ENCODE measurements at regions not wholly inside any gene's neighbourhood (a gene's known extent, or its start where the extent isn't known, plus 50 kb on each side); places are given as distances from the start of the nearest gene placed in this dataset.

DNA sequence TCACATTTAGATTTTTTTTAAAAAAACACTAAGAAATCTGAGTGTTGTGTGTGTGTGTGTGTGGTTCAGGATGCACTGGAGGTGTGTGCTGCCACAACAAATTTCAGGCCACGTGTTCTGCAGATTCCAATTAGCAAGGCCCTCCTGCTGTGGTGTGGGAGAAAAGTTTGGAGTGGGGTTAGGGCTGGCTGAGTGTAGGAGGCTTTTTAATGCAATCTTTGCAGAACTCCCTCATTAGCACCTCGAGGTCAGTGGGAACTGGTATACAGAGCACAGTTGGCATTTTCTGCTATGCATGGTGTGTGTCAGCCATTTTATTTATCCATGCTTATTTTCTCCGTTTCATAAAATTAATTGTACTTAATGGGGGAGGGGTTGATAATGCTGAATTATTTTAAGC lies 187.6 kb downstream of the SOX4 start:
- ATAC-seq (no peak), DNase-seq (ENCODE audit: low read depth in 1 of 2, low spot score in 1 of 2) (no peak), FAIRE-seq (no peak)
- no peak overlapping the region for H3K4me2 ChIP-seq
- POLR2A ChIA-PET: no interaction called here
- H3K4me1 ChIP-seq: 0 out of 3 replicates have a peak, but pooled peaks cover 11% of the 10 kb centered on the region
- no peak for TF ChIP-seq SMC3 (IDR thresholded peaks at IDR 0.05)
- TF ChIP-seq JUNB (IDR thresholded peaks at IDR 0.05): no peak
- TF ChIP-seq RNF2 (IDR thresholded peaks at IDR 0.05; ENCODE audit: borderline replicate concordance, low read depth): no peak
- peak overlapping the region; percentile 18 to 61; a peak in 3 of 6 replicates for H3K27ac ChIP-seq
- H3K9me3 ChIP-seq: no peaks in the 10 kb centered on the region
- CTCF ChIA-PET: interaction anchor here (0.6 to 1.8 kb wide), 2 partner anchors 17 to 23 kb away, joined by 3 to 4 read pairs; no protein-coding TSS in a partner anchor
- H3K4me3 ChIP-seq: no peak overlapping the region
- 72% methylated on average over 3 of the region's 3 CpGs for WGBS (ENCODE audit: missing lambda C conversion rate)

GRCh38 chr6:21785164-21785563 lies 191.6 kb downstream of the SOX4 start:
- no peak for FAIRE-seq
- Histone ChIP-seq H3K27ac (peak overlapping the region in 1 of 2 experiments; percentile 48; a peak in 2 of 6 replicates), H3K4me2 (no peak overlapping the region), H3K4me1 (0 out of 3 replicates have a peak, but pooled peaks cover 9% of the 10 kb centered on the region), H3K9me3 (no peaks in the 10 kb centered on the region), H3K4me3 (no peak overlapping the region)
- ChIA-PET CTCF (no interaction called here), POLR2A (no interaction called here)
- 88% methylated on average over 1 of the region's 1 CpG for WGBS (ENCODE audit: missing lambda C conversion rate)
- TF ChIP-seq KDM1A (IDR thresholded peaks at IDR 0.05; ENCODE audit: low read depth): no peak
- no peak for TF ChIP-seq EP300 (IDR thresholded peaks at IDR 0.05)
- TF ChIP-seq NR3C1 (IDR thresholded peaks at IDR 0.05): no peak
- no peak for TF ChIP-seq TP53 (CRISPR knock-in tag; IDR thresholded peaks at IDR 0.05)
- TF ChIP-seq NPAS2 (CRISPR knock-in tag; IDR thresholded peaks at IDR 0.05; ENCODE audit: borderline replicate concordance): no peak
- DNase-seq (ENCODE audit: low read depth in 1 of 2, low spot score in 1 of 2): no peak
- ATAC-seq: no peak; a peak in 1 of 6 replicates

- POLR2A ChIA-PET: no interaction called here
- Histone ChIP-seq H3K4me3 (no peak overlapping the region), H3K4me1 (no peaks in the 10 kb centered on the region), H3K27ac (no peak overlapping the region), H3K4me2 (no peak overlapping the region), H3K9me3 (no peaks in the 10 kb centered on the region)
- no peak for FAIRE-seq
- no peak for ATAC-seq
- DNase-seq (ENCODE audit: low read depth in 1 of 2, low spot score in 1 of 2): no peak
- 84% methylated on average over 3 of the region's 3 CpGs for WGBS (ENCODE audit: missing lambda C conversion rate)
- TF ChIP-seq EP300 (IDR thresholded peaks at IDR 0.05) (no peak), RARB (CRISPR knock-in tag; IDR thresholded peaks at IDR 0.05) (no peak), MYC (IDR thresholded peaks at IDR 0.05; ENCODE audit: borderline replicate concordance, low read length) (no peak), NR3C1 (IDR thresholded peaks at IDR 0.05) (no peak), TP53 (CRISPR knock-in tag; IDR thresholded peaks at IDR 0.05) (no peak), JUNB (IDR thresholded peaks at IDR 0.05) (no peak), CBX8 (IDR thresholded peaks at IDR 0.05) (no peak), HOXB5 (CRISPR knock-in tag; IDR thresholded peaks at IDR 0.05) (no peak), HOXA7 (CRISPR knock-in tag; IDR thresholded peaks at IDR 0.05) (no peak), SREBF2 (IDR thresholded peaks at IDR 0.05) (no peak), NFE2L2 (conservative IDR thresholded peaks at IDR 0.05; ENCODE audit: low read length) (no peak), KDM5A (IDR thresholded peaks at IDR 0.05) (no peak), JUN (IDR thresholded peaks at IDR 0.05) (no peak), FOSL2 (IDR thresholded peaks at IDR 0.05) (no peak), FOSL2 (CRISPR knock-in tag; IDR thresholded peaks at IDR 0.05) (no peak), FOSB (CRISPR knock-in tag; IDR thresholded peaks at IDR 0.05) (no peak), RAD21 (conservative IDR thresholded peaks at IDR 0.05 in 1 of 2, IDR thresholded peaks at IDR 0.05 in 1 of 2) (no peak), HDAC2 (IDR thresholded peaks at IDR 0.05) (no peak), POLR2AphosphoS2 (conservative IDR thresholded peaks at IDR 0.05; ENCODE audit: low read length) (no peak), HEYL (CRISPR knock-in tag; IDR thresholded peaks at IDR 0.05) (no peak), USF2 (IDR thresholded peaks at IDR 0.05) (no peak)
- CTCF ChIA-PET: interaction anchor here (0.5 kb wide), 1 partner anchor 39 kb away, joined by 3 read pairs; no protein-coding TSS in a partner anchor
Measured at GRCh38 chr6:21791056-21791455, 197.5 kb downstream of the SOX4 start.

Measured in A549 (cell line).